HepG2 (cell line): ENCODE measurements at regions not wholly inside any gene's neighbourhood (a gene's known extent, or its start where the extent isn't known, plus 50 kb on each side); places are given as distances from the start of the nearest gene placed in this dataset.

ENCODE experiments used
- ATAC-seq: fragments of 200-7000 bp; cut with Tn5 transposase; 3 replicates; pipeline ENCODE4 v1.9.1; 2020; ENCODE audit warnings: mild to moderate bottlenecking, moderate library complexity
- BruUV-seq: library from RNA; stranded (reverse); fragments of 400-500 nt; replicated peaks from 2 replicates; lab custom pipeline; 2021; lab: Mats Ljungman, UMichigan
- CTCF ChIA-PET: fragments of 300-600 bp; formaldehyde crosslinking; extraction: SDS; loops from one replicate; lab custom pipeline; 2021; ENCODE audit warnings: low total read pairs, inconsistent platforms, low intra/inter-chr PET ratio; lab: Yijun Ruan, JAX
- POLR2A ChIA-PET: fragments of 350-600 bp; sonication (Branson Sonifier 250); formaldehyde crosslinking; loops from one replicate; lab custom pipeline; 2020; ENCODE audit warnings: antibody characterized with exemption, inconsistent platforms; lab: Yijun Ruan, JAX
- DNase-seq: peaks from one replicate; pipeline ENCODE4 v3.0.0-alpha.2; 2015; ENCODE audit warnings: low spot score
- FAIRE-seq: peaks from 3 replicates; lab custom pipeline; 2011; peaks lifted over from hg19 to GRCh38; lab: Jason Lieb, UNC
- H2AFZ ChIP-seq: one replicate; pipeline ENCODE4 v1.6.1; 2011; ENCODE audit warnings: low read length, inconsistent platforms
- H3K27ac ChIP-seq: fragments of 300-600 bp; 3 replicates; pipeline ENCODE4 v1.8.0; 2011; ENCODE audit warnings: mixed run types, mild to moderate bottlenecking, mixed read lengths, low read length, inconsistent platforms; ENCODE audit not compliant: insufficient read depth; ENCODE audit errors: extremely low read length
- H3K27me3 ChIP-seq, 2 experiments: fragments of 200-600 bp in 1 of 2; 2 replicates in 1 of 2; 3 replicates in 1 of 2; pipeline versions ENCODE4 v1.6.0 to v1.8.0; 2011; ENCODE audit warnings: low read length in 2 of 2, mild to moderate bottlenecking in 2 of 2, moderate library complexity in 2 of 2, inconsistent platforms in 1 of 2; ENCODE audit not compliant: insufficient read depth in 2 of 2, control insufficient read depth in 1 of 2
- H3K36me3 ChIP-seq, 2 experiments: fragments of 200-600 bp in 1 of 2; replicated peaks in 1 of 2; 2 replicates in 1 of 2; 3 replicates in 1 of 2; pipeline versions ENCODE4 v1.5.1 to v1.8.0; 2011; ENCODE audit warnings: low read length in 2 of 2, inconsistent platforms in 1 of 2; ENCODE audit not compliant: insufficient read depth in 2 of 2, control insufficient read depth in 1 of 2
- H3K4me1 ChIP-seq: 2 replicates; pipeline ENCODE4 v1.5.1; 2012; ENCODE audit warnings: low read length, inconsistent platforms; ENCODE audit not compliant: insufficient read depth
- H3K4me2 ChIP-seq: 2 replicates; pipeline ENCODE4 v1.6.0; 2011; ENCODE audit warnings: low read depth, low read length, inconsistent platforms
- H3K4me3 ChIP-seq, 3 experiments: fragments of 200-600 bp in 1 of 3; sonication (generic), shearing (Covaris generic) in 1 of 3; replicated peaks in 1 of 3; 2 replicates each; pipeline ENCODE4 v1.5.1; 2011 to 2016; ENCODE audit warnings: low read length in 3 of 3, inconsistent platforms in 2 of 3, low read depth in 2 of 3, mild to moderate bottlenecking in 2 of 3, control low read depth in 1 of 3, mixed read lengths in 1 of 3; ENCODE audit not compliant: insufficient read depth in 1 of 3
- H3K79me2 ChIP-seq: one replicate; pipeline ENCODE4 v1.6.1; 2011; ENCODE audit warnings: low read length, inconsistent platforms; ENCODE audit not compliant: insufficient read depth
- H3K9ac ChIP-seq: 2 replicates; pipeline ENCODE4 v1.6.0; 2011; ENCODE audit warnings: mild to moderate bottlenecking, low read depth, low read length, inconsistent platforms; ENCODE audit not compliant: insufficient read depth
- H3K9me3 ChIP-seq: 2 replicates; pipeline ENCODE4 v1.5.1; 2012; ENCODE audit warnings: mild to moderate bottlenecking, low read length
- H4K20me1 ChIP-seq: 2 replicates; pipeline ENCODE4 v1.6.0; 2011; ENCODE audit warnings: inconsistent platforms, mild to moderate bottlenecking, low read length, moderate library complexity; ENCODE audit not compliant: insufficient read depth
- AGO1 ChIP-seq: fragments of 200-400 bp; formaldehyde crosslinking; IDR thresholded peaks from 2 replicates; pipeline ENCODE4 v1.6.1; 2017; ENCODE audit warnings: mild to moderate bottlenecking, low read depth, low read length, moderate library complexity; ENCODE audit not compliant: poor library complexity, severe bottlenecking
- GTF3A ChIP-seq: sonication (generic); formaldehyde crosslinking; conservative IDR thresholded peaks from 2 replicates; pipeline ENCODE4 v1.4.0; 2020; ENCODE audit warnings: mild to moderate bottlenecking, missing genetic modification reagents
- HES4 ChIP-seq: sonication (generic); formaldehyde crosslinking; IDR thresholded peaks from 2 replicates; pipeline ENCODE4 v1.9.0; 2021; ENCODE audit warnings: mild to moderate bottlenecking, missing genetic modification reagents, borderline replicate concordance
- KDM5A ChIP-seq: fragments of 200-600 bp; sonication (generic); IDR thresholded peaks from 2 replicates; pipeline ENCODE4 v1.7.0; 2018; ENCODE audit warnings: antibody characterized with exemption, mild to moderate bottlenecking, low read length, borderline replicate concordance
- KLF16 ChIP-seq, 2 experiments: sonication (generic) in 1 of 2; formaldehyde crosslinking in 1 of 2; IDR thresholded peaks; 2 replicates each; pipeline versions ENCODE4 v1.6.1 to v1.8.0; 2016 to 2023; ENCODE audit warnings: missing genetic modification reagents in 2 of 2, missing compliant biosample characterization in 1 of 2
- NFKB2 ChIP-seq: sonication (generic); formaldehyde crosslinking; IDR thresholded peaks from 2 replicates; pipeline ENCODE4 v1.4.0; 2020; ENCODE audit warnings: missing genetic modification reagents, borderline replicate concordance
- SPEN ChIP-seq: sonication (generic); formaldehyde crosslinking; IDR thresholded peaks from 2 replicates; pipeline ENCODE4 v1.5.1; 2020; ENCODE audit warnings: low read depth, mild to moderate bottlenecking, missing genetic modification reagents
- TRIM24 ChIP-seq: sonication (generic); formaldehyde crosslinking; IDR thresholded peaks from 2 replicates; pipeline ENCODE4 v1.8.0; 2022; ENCODE audit warnings: mild to moderate bottlenecking, missing genetic modification reagents
- U2AF2 ChIP-seq: fragments of 200-400 bp; formaldehyde crosslinking; IDR thresholded peaks from 2 replicates; pipeline ENCODE4 v1.6.1; 2017; ENCODE audit warnings: low read depth, mild to moderate bottlenecking, low read length
- ZSCAN21 ChIP-seq: sonication (generic); formaldehyde crosslinking; IDR thresholded peaks from 2 replicates; pipeline ENCODE4 v1.8.0; 2022; ENCODE audit warnings: mild to moderate bottlenecking, missing genetic modification reagents, moderate library complexity, borderline replicate concordance
- in situ Hi-C: cut with HindIII; loops from 2 replicates; pipeline ENCODE4 v1.10.0; 2017; ENCODE audit warnings: low pct_unique_long_range_greater_than_20kb; ENCODE audit not compliant: extremely low pct_ligation_motif_present
- intact Hi-C: fragments of 100-400 bp; cut with micrococcal nuclease; formaldehyde crosslinking; loops from one replicate; pipeline ENCODE4 v1.10.0; 2022; ENCODE audit not compliant: unreplicated experiment
- TF ChIP-seq, protein P1 (sequence below): sonication (generic); formaldehyde crosslinking; IDR thresholded peaks from 2 replicates; pipeline ENCODE4 v1.4.0; 2020; ENCODE audit warnings: missing genetic modification reagents, mild to moderate bottlenecking, borderline replicate concordance
- TF ChIP-seq, protein P2 (sequence below): sonication (generic); formaldehyde crosslinking; IDR thresholded peaks from 2 replicates; pipeline ENCODE4 v1.5.0; 2020; ENCODE audit warnings: missing genetic modification reagents
- TF ChIP-seq, protein P3 (sequence below): sonication (generic); formaldehyde crosslinking; IDR thresholded peaks from 2 replicates; pipeline ENCODE4 v1.5.0; 2020; ENCODE audit warnings: mild to moderate bottlenecking, missing genetic modification reagents, borderline replicate concordance

DNA sequence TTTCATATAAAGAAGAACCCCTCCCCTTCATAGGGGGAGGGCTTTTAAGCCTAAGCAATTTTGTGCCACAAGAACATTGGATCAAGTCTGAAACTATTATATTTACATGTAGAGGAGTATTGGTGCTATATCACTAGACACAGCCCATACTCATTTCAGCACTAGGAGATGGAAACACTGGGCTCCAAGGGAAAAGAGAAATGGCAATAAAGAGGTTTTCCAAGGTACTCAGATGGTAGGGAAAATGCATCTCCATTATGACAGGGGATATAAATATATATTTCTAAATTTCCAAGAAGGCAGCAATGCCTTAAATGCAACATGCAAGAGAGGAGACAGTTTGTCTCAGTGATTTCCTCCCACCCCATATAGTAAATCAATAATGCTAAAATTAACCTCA, 209.0 kb downstream of the RAB38 start:
- Histone ChIP-seq H3K4me3 (no peak overlapping the region), H3K4me2 (no peak overlapping the region), H2AFZ (no peak overlapping the region), H3K36me3 (no peaks in the 10 kb centered on the region), H3K27me3 (no peaks in the 10 kb centered on the region), H3K27ac (no peak overlapping the region), H3K79me2 (no peaks in the 10 kb centered on the region), H3K4me1 (no peaks in the 10 kb centered on the region), H3K9ac (no peak overlapping the region), H4K20me1 (no peaks in the 10 kb centered on the region), H3K9me3 (no peaks in the 10 kb centered on the region)
- no peak for ATAC-seq
- no TSS peak for BruUV-seq
- ChIA-PET CTCF (no interaction called here), POLR2A (no interaction called here)
- TF ChIP-seq AGO1: no peak
- TF ChIP-seq ZSCAN21 (CRISPR knock-in tag): no peak
- TF ChIP-seq KLF16 (CRISPR knock-in tag; IDR thresholded peaks at IDR 0.05): no peak
- TF ChIP-seq GTF3A (CRISPR knock-in tag): no peak
- no peak for TF ChIP-seq NFKB2 (CRISPR knock-in tag)
- TF ChIP-seq HES4: no peak
- TF ChIP-seq, protein P1, sequence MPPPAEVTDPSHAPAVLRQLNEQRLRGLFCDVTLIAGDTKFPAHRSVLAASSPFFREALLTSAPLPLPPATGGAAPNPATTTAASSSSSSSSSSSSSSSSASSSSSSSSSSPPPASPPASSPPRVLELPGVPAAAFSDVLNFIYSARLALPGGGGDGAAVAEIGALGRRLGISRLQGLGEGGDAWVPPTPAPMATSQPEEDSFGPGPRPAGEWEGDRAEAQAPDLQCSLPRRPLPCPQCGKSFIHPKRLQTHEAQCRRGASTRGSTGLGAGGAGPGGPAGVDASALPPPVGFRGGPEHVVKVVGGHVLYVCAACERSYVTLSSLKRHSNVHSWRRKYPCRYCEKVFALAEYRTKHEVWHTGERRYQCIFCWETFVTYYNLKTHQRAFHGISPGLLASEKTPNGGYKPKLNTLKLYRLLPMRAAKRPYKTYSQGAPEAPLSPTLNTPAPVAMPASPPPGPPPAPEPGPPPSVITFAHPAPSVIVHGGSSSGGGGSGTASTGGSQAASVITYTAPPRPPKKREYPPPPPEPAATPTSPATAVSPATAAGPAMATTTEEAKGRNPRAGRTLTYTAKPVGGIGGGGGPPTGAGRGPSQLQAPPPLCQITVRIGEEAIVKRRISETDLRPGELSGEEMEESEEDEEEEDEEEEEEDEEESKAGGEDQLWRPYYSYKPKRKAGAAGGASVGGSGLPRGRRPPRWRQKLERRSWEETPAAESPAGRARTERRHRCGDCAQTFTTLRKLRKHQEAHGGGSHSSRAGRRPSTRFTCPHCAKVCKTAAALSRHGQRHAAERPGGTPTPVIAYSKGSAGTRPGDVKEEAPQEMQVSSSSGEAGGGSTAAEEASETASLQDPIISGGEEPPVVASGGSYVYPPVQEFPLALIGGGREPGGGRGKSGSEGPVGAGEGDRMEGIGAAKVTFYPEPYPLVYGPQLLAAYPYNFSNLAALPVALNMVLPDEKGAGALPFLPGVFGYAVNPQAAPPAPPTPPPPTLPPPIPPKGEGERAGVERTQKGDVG (CRISPR knock-in tag): no peak
- no peak for TF ChIP-seq KDM5A
- no peak for TF ChIP-seq TRIM24 (CRISPR knock-in tag)
- TF ChIP-seq, protein P2, sequence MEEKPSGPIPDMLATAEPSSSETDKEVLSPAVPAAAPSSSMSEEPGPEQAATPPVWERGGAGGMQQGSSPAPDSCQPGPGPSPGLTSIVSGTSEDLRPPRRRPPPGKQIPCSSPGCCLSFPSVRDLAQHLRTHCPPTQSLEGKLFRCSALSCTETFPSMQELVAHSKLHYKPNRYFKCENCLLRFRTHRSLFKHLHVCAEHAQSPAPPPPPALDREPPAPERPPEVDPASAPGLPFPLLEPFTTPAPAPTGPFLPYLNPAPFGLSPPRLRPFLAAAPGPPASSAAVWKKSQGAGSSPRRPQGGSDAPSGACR (CRISPR knock-in tag): no peak
- TF ChIP-seq, protein P3, sequence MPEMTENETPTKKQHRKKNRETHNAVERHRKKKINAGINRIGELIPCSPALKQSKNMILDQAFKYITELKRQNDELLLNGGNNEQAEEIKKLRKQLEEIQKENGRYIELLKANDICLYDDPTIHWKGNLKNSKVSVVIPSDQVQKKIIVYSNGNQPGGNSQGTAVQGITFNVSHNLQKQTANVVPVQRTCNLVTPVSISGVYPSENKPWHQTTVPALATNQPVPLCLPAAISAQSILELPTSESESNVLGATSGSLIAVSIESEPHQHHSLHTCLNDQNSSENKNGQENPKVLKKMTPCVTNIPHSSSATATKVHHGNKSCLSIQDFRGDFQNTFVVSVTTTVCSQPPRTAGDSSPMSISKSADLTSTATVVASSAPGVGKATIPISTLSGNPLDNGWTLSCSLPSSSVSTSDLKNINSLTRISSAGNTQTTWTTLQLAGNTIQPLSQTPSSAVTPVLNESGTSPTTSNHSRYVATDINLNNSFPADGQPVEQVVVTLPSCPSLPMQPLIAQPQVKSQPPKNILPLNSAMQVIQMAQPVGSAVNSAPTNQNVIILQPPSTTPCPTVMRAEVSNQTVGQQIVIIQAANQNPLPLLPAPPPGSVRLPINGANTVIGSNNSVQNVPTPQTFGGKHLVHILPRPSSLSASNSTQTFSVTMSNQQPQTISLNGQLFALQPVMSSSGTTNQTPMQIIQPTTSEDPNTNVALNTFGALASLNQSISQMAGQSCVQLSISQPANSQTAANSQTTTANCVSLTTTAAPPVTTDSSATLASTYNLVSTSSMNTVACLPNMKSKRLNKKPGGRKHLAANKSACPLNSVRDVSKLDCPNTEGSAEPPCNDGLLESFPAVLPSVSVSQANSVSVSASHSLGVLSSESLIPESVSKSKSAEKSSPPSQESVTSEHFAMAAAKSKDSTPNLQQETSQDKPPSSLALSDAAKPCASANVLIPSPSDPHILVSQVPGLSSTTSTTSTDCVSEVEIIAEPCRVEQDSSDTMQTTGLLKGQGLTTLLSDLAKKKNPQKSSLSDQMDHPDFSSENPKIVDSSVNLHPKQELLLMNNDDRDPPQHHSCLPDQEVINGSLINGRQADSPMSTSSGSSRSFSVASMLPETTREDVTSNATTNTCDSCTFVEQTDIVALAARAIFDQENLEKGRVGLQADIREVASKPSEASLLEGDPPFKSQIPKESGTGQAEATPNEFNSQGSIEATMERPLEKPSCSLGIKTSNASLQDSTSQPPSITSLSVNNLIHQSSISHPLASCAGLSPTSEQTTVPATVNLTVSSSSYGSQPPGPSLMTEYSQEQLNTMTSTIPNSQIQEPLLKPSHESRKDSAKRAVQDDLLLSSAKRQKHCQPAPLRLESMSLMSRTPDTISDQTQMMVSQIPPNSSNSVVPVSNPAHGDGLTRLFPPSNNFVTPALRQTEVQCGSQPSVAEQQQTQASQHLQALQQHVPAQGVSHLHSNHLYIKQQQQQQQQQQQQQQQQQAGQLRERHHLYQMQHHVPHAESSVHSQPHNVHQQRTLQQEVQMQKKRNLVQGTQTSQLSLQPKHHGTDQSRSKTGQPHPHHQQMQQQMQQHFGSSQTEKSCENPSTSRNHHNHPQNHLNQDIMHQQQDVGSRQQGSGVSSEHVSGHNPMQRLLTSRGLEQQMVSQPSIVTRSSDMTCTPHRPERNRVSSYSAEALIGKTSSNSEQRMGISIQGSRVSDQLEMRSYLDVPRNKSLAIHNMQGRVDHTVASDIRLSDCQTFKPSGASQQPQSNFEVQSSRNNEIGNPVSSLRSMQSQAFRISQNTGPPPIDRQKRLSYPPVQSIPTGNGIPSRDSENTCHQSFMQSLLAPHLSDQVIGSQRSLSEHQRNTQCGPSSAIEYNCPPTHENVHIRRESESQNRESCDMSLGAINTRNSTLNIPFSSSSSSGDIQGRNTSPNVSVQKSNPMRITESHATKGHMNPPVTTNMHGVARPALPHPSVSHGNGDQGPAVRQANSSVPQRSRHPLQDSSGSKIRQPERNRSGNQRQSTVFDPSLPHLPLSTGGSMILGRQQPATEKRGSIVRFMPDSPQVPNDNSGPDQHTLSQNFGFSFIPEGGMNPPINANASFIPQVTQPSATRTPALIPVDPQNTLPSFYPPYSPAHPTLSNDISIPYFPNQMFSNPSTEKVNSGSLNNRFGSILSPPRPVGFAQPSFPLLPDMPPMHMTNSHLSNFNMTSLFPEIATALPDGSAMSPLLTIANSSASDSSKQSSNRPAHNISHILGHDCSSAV (CRISPR knock-in tag): no peak
- no peak for TF ChIP-seq SPEN
- no peak for TF ChIP-seq U2AF2
- in situ Hi-C loops: no loop called here
- DNase-seq: no peak
- intact Hi-C loops: no loop called here
- no peak for FAIRE-seq
